Mammary epithelial cell (primary cell): ENCODE measurements at regions not wholly inside any gene's neighbourhood (a gene's known extent, or its start where the extent isn't known, plus 50 kb on each side); places are given as distances from the start of the nearest gene placed in this dataset.

Experiments
- EZH2 ChIP-seq: IDR thresholded peaks from 2 replicates; pipeline ENCODE4 v1.6.1; 2012; ENCODE audit warnings: low read length, inconsistent platforms, borderline replicate concordance
- TF ChIP-seq, protein P1 (sequence below), 2 donors: IDR thresholded peaks in 1 of 2; conservative IDR thresholded peaks in 1 of 2; 2 replicates each; pipeline ENCODE4 v1.5.1; 2011 to 2012; ENCODE audit warnings: inconsistent platforms in 2 of 2, low read length in 2 of 2, mild to moderate bottlenecking in 2 of 2, control low read depth in 1 of 2, low read depth in 1 of 2; ENCODE audit not compliant: insufficient read depth in 1 of 2; ENCODE audit errors: extremely low read depth in 1 of 2

DNA sequence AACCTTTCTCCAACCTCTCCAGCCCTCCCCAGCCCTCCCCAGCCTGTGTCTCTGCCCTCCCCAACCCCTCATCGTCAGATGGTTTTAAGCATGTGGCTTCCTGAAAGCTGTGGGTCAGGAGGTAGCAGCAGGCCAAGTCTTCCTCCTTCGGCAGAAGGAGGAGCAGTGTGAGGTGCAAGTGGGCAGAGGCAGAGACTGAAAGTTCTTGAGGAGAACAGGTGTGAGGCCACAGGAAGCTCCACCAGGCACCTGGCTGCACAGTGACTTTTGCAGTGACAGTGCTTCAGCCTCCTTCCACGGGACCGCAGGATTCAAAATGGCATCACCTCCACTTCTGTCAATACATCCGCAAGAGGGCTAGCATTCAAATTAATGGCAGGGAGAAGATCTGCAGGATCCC, 203.9 kb upstream of the LEF1 start:
- TF ChIP-seq, protein P1, sequence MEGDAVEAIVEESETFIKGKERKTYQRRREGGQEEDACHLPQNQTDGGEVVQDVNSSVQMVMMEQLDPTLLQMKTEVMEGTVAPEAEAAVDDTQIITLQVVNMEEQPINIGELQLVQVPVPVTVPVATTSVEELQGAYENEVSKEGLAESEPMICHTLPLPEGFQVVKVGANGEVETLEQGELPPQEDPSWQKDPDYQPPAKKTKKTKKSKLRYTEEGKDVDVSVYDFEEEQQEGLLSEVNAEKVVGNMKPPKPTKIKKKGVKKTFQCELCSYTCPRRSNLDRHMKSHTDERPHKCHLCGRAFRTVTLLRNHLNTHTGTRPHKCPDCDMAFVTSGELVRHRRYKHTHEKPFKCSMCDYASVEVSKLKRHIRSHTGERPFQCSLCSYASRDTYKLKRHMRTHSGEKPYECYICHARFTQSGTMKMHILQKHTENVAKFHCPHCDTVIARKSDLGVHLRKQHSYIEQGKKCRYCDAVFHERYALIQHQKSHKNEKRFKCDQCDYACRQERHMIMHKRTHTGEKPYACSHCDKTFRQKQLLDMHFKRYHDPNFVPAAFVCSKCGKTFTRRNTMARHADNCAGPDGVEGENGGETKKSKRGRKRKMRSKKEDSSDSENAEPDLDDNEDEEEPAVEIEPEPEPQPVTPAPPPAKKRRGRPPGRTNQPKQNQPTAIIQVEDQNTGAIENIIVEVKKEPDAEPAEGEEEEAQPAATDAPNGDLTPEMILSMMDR (conservative IDR thresholded peaks at IDR 0.05 in 1 of 2, IDR thresholded peaks at IDR 0.05 in 1 of 2; ENCODE audit: extremely low read depth in 1 of 2, insufficient read depth in 1 of 2, low read depth in 1 of 2, low read length in 2 of 2), result no peak
- TF ChIP-seq EZH2, result no peak
